Large intestine (tissue), 3 donors: ENCODE measurements at regions not wholly inside any gene's neighbourhood (a gene's known extent, or its start where the extent isn't known, plus 50 kb on each side); places are given as distances from the start of the nearest gene placed in this dataset.

Experiments
- DNase-seq, 2 donors: peaks; one replicate each; pipeline versions ENCODE4 v3.0.0 to v3.0.0-alpha.2; 2013
- H3K27ac ChIP-seq: one replicate; pipeline ENCODE4 v1.5.1; 2013; ENCODE audit warnings: low read length
- H3K27me3 ChIP-seq: 2 replicates; pipeline ENCODE4 v1.6.1; 2013; ENCODE audit warnings: low read length; ENCODE audit not compliant: control insufficient read depth, insufficient read depth
- H3K36me3 ChIP-seq: 2 replicates; pipeline ENCODE4 v1.6.1; 2013; ENCODE audit warnings: low read length; ENCODE audit not compliant: control insufficient read depth, insufficient read depth
- H3K4me1 ChIP-seq: one replicate; pipeline ENCODE4 v1.6.1; 2013; ENCODE audit warnings: low read length; ENCODE audit not compliant: control insufficient read depth, insufficient read depth
- H3K4me3 ChIP-seq: one replicate; pipeline ENCODE4 v1.5.1; 2013; ENCODE audit warnings: low read length
- H3K9me3 ChIP-seq: one replicate; pipeline ENCODE4 v1.6.1; 2013; ENCODE audit warnings: mild to moderate bottlenecking, low read depth, low read length, moderate library complexity; ENCODE audit not compliant: control insufficient read depth
- WGBS: methylation state at CpG from one replicate; pipeline ENCODE4 v1.1.5; 2013; ENCODE audit warnings: low lambda C conversion rate; ENCODE audit not compliant: insufficient coverage; 5-methylcytosine and 5-hydroxymethylcytosine counted together

DNA sequence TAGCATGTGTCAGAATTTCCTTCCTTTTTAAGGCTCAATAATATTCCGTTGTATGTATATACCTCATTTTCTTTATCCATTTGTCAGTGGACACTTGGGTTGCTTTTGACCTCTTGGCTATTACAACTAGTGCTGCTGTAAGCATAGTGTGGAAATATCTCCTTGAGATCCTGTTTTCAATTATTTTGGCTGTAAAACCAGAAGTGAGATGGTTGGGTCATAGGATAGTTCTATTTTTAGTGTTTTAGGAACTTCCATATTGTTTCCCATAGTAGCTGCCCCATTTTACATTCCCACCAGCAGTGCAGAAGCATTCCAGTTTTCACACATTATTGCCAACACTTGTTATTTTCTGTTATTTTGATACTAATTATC, 70.4 kb upstream of the C15orf39 start:
- 100% methylated on average over 1 of the region's 1 CpG for WGBS

DNA sequence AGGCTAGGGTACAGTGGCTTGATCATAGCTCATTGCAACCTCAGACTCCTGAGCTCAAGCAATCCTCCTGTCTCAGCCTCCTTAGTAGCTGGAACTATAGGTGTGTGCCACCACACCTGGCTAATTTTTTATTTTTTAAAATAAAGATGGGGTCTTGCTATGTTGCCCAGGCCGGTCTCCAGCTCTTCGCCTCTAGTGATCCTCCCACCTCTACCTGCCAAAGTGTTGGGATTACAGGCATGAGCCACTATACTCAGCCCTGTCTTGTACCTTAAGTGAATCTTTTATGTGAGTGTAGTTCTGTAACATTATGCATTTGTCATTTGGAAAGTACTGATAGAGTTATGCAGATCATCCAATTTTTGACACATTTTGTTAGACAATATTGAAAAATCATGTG, 66.9 kb upstream of the C15orf39 start:
- DNase-seq = no peak
- Histone ChIP-seq H3K27me3 (no peaks in the 10 kb centered on the region), H3K36me3 (no peaks in the 10 kb centered on the region), H3K4me1 (peaks cover 5% of the 10 kb centered on the region), H3K4me3 (no peak overlapping the region), H3K27ac (no peak overlapping the region), H3K9me3 (no peaks in the 10 kb centered on the region)
- WGBS = 100% methylated on average over 1 of the region's 2 CpGs

More for the DNA sequence above, 70.4 kb upstream of the C15orf39 start:
- Histone ChIP-seq H3K27me3 (no peaks in the 10 kb centered on the region), H3K27ac (no peak overlapping the region), H3K9me3 (no peaks in the 10 kb centered on the region), H3K4me1 (no peaks in the 10 kb centered on the region), H3K36me3 (no peaks in the 10 kb centered on the region), H3K4me3 (no peak overlapping the region)
- DNase-seq = no peak

DNA sequence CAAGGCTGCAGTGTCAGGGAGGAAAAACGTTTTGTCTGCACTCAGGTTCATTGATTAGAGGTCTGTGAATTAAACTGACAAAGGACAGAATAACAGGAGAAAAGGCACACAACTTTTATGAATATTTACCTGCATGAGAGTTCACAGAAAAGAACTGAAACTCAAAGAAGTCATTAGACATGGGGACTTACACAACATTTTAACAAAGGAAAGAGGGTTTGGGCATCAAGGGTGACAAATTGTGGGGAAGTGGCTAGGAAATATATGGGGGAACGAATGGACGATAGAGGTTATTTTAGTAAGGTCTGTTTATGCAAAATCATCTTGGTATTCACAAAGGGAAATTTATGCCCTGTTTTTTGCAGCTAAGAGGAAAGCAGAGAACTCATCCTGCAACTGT, 65.6 kb upstream of the C15orf39 start:
- Histone ChIP-seq H3K4me1 (peaks cover 15% of the 10 kb centered on the region), H3K36me3 (no peaks in the 10 kb centered on the region), H3K9me3 (no peaks in the 10 kb centered on the region), H3K27me3 (no peaks in the 10 kb centered on the region), H3K4me3 (no peak overlapping the region), H3K27ac (no peak overlapping the region)
- WGBS = 25% methylated on average over 1 of the region's 3 CpGs
- DNase-seq = no peak

DNA sequence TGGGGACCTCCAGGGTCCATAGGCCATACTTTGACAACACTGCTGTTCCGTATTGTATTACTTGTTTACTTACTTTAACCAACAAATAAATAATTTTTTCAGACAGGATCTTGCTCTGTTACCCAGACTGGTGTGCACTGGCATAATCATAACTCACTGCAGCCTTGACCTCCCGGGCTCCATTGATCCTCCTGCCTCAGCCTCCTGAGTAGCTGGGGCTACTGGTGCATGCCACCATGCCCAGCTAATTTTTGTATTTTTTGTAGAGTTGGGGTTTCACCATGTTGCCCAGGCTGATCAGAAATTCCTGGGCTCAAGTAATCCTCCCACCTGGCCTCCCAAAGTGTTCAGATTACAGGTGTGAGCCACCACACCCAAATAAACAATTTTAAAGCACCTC, 64.9 kb upstream of the C15orf39 start:
- WGBS = no CpG with 5 or more reads among the region's 2 CpGs
- Histone ChIP-seq H3K27ac (no peak overlapping the region), H3K4me3 (no peak overlapping the region), H3K4me1 (peaks cover 15% of the 10 kb centered on the region), H3K9me3 (peaks cover 3% of the 10 kb centered on the region), H3K27me3 (no peaks in the 10 kb centered on the region), H3K36me3 (no peaks in the 10 kb centered on the region)
- no peak for DNase-seq

GRCh38 chr15:75138016-75138999, 63.4 kb upstream of the C15orf39 start:
- Histone ChIP-seq H3K27me3 (no peaks in the 10 kb centered on the region), H3K4me1 (peaks cover 15% of the 10 kb centered on the region), H3K9me3 (peaks cover 16% of the 10 kb centered on the region), H3K27ac (no peak overlapping the region), H3K36me3 (no peaks in the 10 kb centered on the region), H3K4me3 (no peak overlapping the region)
- DNase-seq = peak in 1 of 2 donors; percentile 20
- 93% methylated on average over 3 of the region's 20 CpGs for WGBS

GRCh38 chr15:75140080-75140879, 61.4 kb upstream of the C15orf39 start:
- H3K4me3 ChIP-seq = no peak overlapping the region
- peak; percentile 29 to 65 for DNase-seq
- H3K36me3 ChIP-seq = no peaks in the 10 kb centered on the region
- H3K27me3 ChIP-seq = no peaks in the 10 kb centered on the region
- H3K9me3 ChIP-seq = peaks cover 36% of the 10 kb centered on the region
- H3K4me1 ChIP-seq = peaks cover 15% of the 10 kb centered on the region
- H3K27ac ChIP-seq = peak overlapping the region; percentile 3
- 0% methylated on average over 1 of the region's 7 CpGs for WGBS

GRCh38 chr15:75142499-75142898, 59.2 kb upstream of the C15orf39 start:
- H3K9me3 ChIP-seq = peaks cover 47% of the 10 kb centered on the region
- WGBS = no CpG with 5 or more reads among the region's 3 CpGs
- no peak overlapping the region for H3K4me3 ChIP-seq
- no peak overlapping the region for H3K27ac ChIP-seq
- H3K36me3 ChIP-seq = no peaks in the 10 kb centered on the region
- no peak for DNase-seq
- H3K27me3 ChIP-seq = no peaks in the 10 kb centered on the region
- peaks cover 15% of the 10 kb centered on the region for H3K4me1 ChIP-seq

DNA sequence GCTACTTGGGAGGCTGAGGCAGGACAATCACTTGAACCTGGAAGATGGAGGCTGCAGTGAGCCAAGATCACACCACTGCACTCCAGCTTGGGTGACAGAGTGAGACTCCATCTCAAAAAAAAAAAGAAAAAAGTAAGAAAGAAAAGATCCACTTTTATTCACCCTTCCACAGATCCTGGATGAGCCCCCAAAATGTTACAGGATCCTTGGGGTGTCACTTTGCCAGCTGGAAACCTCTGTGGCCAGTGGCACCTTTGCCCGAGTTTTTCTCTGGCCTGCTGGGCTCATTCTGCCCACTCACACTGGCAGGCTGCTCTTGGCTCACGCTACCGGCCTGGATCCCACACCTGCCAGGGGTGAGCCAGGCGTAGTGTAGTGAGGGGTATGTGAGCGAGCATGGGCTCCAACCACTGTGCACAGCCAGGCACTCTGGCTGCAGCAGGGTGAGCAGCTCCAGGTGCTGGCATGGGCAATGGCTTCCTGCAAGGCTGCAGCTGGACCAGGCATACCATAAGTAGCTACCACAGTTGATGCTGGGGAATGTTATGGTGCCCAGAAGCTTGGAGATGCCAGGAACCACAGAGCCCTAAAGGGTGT, 57.8 kb upstream of the C15orf39 start:
- Histone ChIP-seq H3K4me3 (no peak overlapping the region), H3K9me3 (peaks cover 52% of the 10 kb centered on the region), H3K27ac (no peak overlapping the region), H3K36me3 (no peaks in the 10 kb centered on the region), H3K27me3 (no peaks in the 10 kb centered on the region), H3K4me1 (peaks cover 15% of the 10 kb centered on the region)
- no CpG with 5 or more reads among the region's 5 CpGs for WGBS
- DNase-seq = peak in 1 of 2 donors; percentile 21

GRCh38 chr15:75145027-75145841, 56.4 kb upstream of the C15orf39 start:
- no peak overlapping the region for H3K4me3 ChIP-seq
- H3K27ac ChIP-seq = no peak overlapping the region
- no peak for DNase-seq
- H3K36me3 ChIP-seq = no peaks in the 10 kb centered on the region
- H3K27me3 ChIP-seq = no peaks in the 10 kb centered on the region
- H3K9me3 ChIP-seq = peaks cover 52% of the 10 kb centered on the region
- no CpG with 5 or more reads among the region's 7 CpGs for WGBS
- H3K4me1 ChIP-seq = peaks cover 7% of the 10 kb centered on the region
